NB4 (cell line): ENCODE measurements at regions not wholly inside any gene's neighbourhood (a gene's known extent, or its start where the extent isn't known, plus 50 kb on each side); places are given as distances from the start of the nearest gene placed in this dataset.

Experiments
- POLR2A ChIP-seq: IDR thresholded peaks from 2 replicates; pipeline ENCODE4 v1.6.1; 2011; ENCODE audit warnings: mild to moderate bottlenecking; ENCODE audit not compliant: insufficient read length; ENCODE audit errors: extremely low read depth
- TF ChIP-seq, protein P1 (sequence below): IDR thresholded peaks from one replicate; pipeline ENCODE4 v1.5.1; 2012; ENCODE audit warnings: low read depth, low read length

DNA sequence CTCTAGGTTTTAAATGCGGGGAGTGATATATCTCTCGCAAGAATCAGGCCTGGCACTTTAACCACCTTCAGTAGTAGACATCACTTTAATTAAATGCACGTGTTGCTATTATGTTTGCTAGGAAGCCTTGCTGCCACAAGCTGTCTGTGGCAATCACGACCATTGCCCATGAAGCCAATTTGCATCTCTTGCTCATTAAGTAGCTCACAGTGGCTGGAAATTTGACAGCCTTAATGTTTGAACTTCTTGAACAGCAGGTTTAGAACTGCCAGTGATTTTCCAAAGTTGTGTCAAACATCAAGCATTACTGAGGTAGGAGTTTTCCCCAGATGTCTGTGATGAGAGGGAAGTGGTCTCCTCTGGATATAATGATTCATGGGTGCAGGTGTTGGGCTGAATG is 642.3 kb upstream of the CPEB2 start:
- TF ChIP-seq, protein P1, sequence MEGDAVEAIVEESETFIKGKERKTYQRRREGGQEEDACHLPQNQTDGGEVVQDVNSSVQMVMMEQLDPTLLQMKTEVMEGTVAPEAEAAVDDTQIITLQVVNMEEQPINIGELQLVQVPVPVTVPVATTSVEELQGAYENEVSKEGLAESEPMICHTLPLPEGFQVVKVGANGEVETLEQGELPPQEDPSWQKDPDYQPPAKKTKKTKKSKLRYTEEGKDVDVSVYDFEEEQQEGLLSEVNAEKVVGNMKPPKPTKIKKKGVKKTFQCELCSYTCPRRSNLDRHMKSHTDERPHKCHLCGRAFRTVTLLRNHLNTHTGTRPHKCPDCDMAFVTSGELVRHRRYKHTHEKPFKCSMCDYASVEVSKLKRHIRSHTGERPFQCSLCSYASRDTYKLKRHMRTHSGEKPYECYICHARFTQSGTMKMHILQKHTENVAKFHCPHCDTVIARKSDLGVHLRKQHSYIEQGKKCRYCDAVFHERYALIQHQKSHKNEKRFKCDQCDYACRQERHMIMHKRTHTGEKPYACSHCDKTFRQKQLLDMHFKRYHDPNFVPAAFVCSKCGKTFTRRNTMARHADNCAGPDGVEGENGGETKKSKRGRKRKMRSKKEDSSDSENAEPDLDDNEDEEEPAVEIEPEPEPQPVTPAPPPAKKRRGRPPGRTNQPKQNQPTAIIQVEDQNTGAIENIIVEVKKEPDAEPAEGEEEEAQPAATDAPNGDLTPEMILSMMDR: no peak
- TF ChIP-seq POLR2A: no peak
